Subcutaneous abdominal adipose tissue (tissue), 5 donors: ENCODE measurements at regions not wholly inside any gene's neighbourhood (a gene's known extent, or its start where the extent isn't known, plus 50 kb on each side); places are given as distances from the start of the nearest gene placed in this dataset.

Source experiments
- H3K27ac ChIP-seq: one replicate; pipeline ENCODE4 v1.7.0; 2013; ENCODE audit warnings: low read depth, mild to moderate bottlenecking, inconsistent platforms, low read length, moderate library complexity
- H3K27me3 ChIP-seq, 5 donors: one replicate each; pipeline ENCODE4 v1.7.0; 2013; ENCODE audit warnings: low read length in 5 of 5, inconsistent platforms in 1 of 5; ENCODE audit not compliant: control insufficient read depth in 5 of 5, insufficient read depth in 4 of 5
- H3K36me3 ChIP-seq, 5 donors: one replicate each; pipeline ENCODE4 v1.7.0; 2013; ENCODE audit warnings: low read length in 5 of 5; ENCODE audit not compliant: control insufficient read depth in 5 of 5, insufficient read depth in 5 of 5
- H3K4me1 ChIP-seq, 5 donors: one replicate each; pipeline ENCODE4 v1.7.0; 2013; ENCODE audit warnings: low read length in 5 of 5, mild to moderate bottlenecking in 3 of 5, moderate library complexity in 1 of 5; ENCODE audit not compliant: control insufficient read depth in 5 of 5, insufficient read depth in 5 of 5
- H3K4me3 ChIP-seq, 5 donors: one replicate each; pipeline ENCODE4 v1.7.0; 2013; ENCODE audit warnings: low read length in 5 of 5, low read depth in 1 of 5
- H3K9ac ChIP-seq, 5 donors: one replicate each; pipeline ENCODE4 v1.7.0; 2013; ENCODE audit warnings: low read length in 5 of 5, mild to moderate bottlenecking in 4 of 5, moderate library complexity in 3 of 5
- H3K9me3 ChIP-seq, 5 donors: one replicate each; pipeline ENCODE4 v1.7.0; 2013; ENCODE audit warnings: low read length in 5 of 5; ENCODE audit not compliant: control insufficient read depth in 5 of 5
- donor health status: healthy.
- donor health status: healthy.
- donor health status: healthy.
- donor health status: healthy.
- donor health status: healthy.

GRCh38 chr10:52469970-52470705 lies 156.1 kb downstream of the DKK1 start:
- H3K9me3 ChIP-seq = no peaks in the 10 kb centered on the region
- H3K4me3 ChIP-seq = no peak overlapping the region
- no peaks in the 10 kb centered on the region for H3K27me3 ChIP-seq
- no peak overlapping the region for H3K27ac ChIP-seq
- H3K36me3 ChIP-seq = no peaks in the 10 kb centered on the region
- H3K4me1 ChIP-seq = peaks cover 0 to 7% (median 7%) of the 10 kb centered on the region in 5 donors
- no peak overlapping the region for H3K9ac ChIP-seq

- H3K36me3 ChIP-seq = no peaks in the 10 kb centered on the region
- H3K4me3 ChIP-seq = no peak overlapping the region
- H3K4me1 ChIP-seq = no peaks in the 10 kb centered on the region
- no peak overlapping the region for H3K9ac ChIP-seq
- no peaks in the 10 kb centered on the region for H3K9me3 ChIP-seq
- H3K27ac ChIP-seq = no peak overlapping the region
- H3K27me3 ChIP-seq = no peaks in the 10 kb centered on the region
Observed at GRCh38 chr10:52472406-52473146, 158.5 kb downstream of the DKK1 start.

GRCh38 chr10:52474265-52474664 lies 160.2 kb downstream of the DKK1 start:
- no peak overlapping the region for H3K27ac ChIP-seq
- no peaks in the 10 kb centered on the region for H3K9me3 ChIP-seq
- no peak overlapping the region for H3K4me3 ChIP-seq
- no peaks in the 10 kb centered on the region for H3K27me3 ChIP-seq
- no peak overlapping the region for H3K9ac ChIP-seq
- H3K36me3 ChIP-seq = no peaks in the 10 kb centered on the region
- no peaks in the 10 kb centered on the region for H3K4me1 ChIP-seq

GRCh38 chr10:52477305-52477704 lies 163.2 kb downstream of the DKK1 start:
- H3K27ac ChIP-seq = no peak overlapping the region
- no peaks in the 10 kb centered on the region for H3K4me1 ChIP-seq
- H3K36me3 ChIP-seq = no peaks in the 10 kb centered on the region
- H3K4me3 ChIP-seq = no peak overlapping the region
- H3K9me3 ChIP-seq = no peaks in the 10 kb centered on the region
- no peaks in the 10 kb centered on the region for H3K27me3 ChIP-seq
- no peak overlapping the region for H3K9ac ChIP-seq

GRCh38 chr10:52479567-52479966 lies 165.5 kb downstream of the DKK1 start:
- H3K9ac ChIP-seq = no peak overlapping the region
- peaks cover 0 to 3% (median 0%) of the 10 kb centered on the region in 5 donors for H3K27me3 ChIP-seq
- no peaks in the 10 kb centered on the region for H3K36me3 ChIP-seq
- no peak overlapping the region for H3K27ac ChIP-seq
- no peak overlapping the region for H3K4me3 ChIP-seq
- no peaks in the 10 kb centered on the region for H3K4me1 ChIP-seq
- no peaks in the 10 kb centered on the region for H3K9me3 ChIP-seq

GRCh38 chr10:52481986-52482555 lies 168.0 kb downstream of the DKK1 start:
- peaks cover 0 to 5% (median 0%) of the 10 kb centered on the region in 5 donors for H3K4me1 ChIP-seq
- H3K9ac ChIP-seq = no peak overlapping the region
- H3K27ac ChIP-seq = no peak overlapping the region
- peaks cover 0 to 3% (median 0%) of the 10 kb centered on the region in 5 donors for H3K27me3 ChIP-seq
- no peaks in the 10 kb centered on the region for H3K9me3 ChIP-seq
- no peaks in the 10 kb centered on the region for H3K36me3 ChIP-seq
- H3K4me3 ChIP-seq = no peak overlapping the region

GRCh38 chr10:52483587-52483986 lies 169.5 kb downstream of the DKK1 start:
- Histone ChIP-seq H3K4me1 (peaks cover 0 to 5% (median 0%) of the 10 kb centered on the region in 5 donors), H3K36me3 (no peaks in the 10 kb centered on the region), H3K27me3 (peaks cover 0 to 3% (median 0%) of the 10 kb centered on the region in 5 donors), H3K4me3 (no peak overlapping the region), H3K27ac (no peak overlapping the region), H3K9ac (no peak overlapping the region), H3K9me3 (no peaks in the 10 kb centered on the region)

GRCh38 chr10:52484206-52485065 lies 170.4 kb downstream of the DKK1 start:
- Histone ChIP-seq H3K27me3 (peaks cover 0 to 3% (median 0%) of the 10 kb centered on the region in 5 donors), H3K4me3 (no peak overlapping the region), H3K27ac (no peak overlapping the region), H3K9me3 (no peaks in the 10 kb centered on the region), H3K9ac (no peak overlapping the region), H3K4me1 (peaks cover 0 to 5% (median 0%) of the 10 kb centered on the region in 5 donors), H3K36me3 (no peaks in the 10 kb centered on the region)

GRCh38 chr10:52485462-52485861 lies 171.4 kb downstream of the DKK1 start:
- peak overlapping the region; percentile 9 for H3K27ac ChIP-seq
- no peaks in the 10 kb centered on the region for H3K9me3 ChIP-seq
- no peaks in the 10 kb centered on the region for H3K36me3 ChIP-seq
- no peak overlapping the region for H3K4me3 ChIP-seq
- no peak overlapping the region for H3K9ac ChIP-seq
- peaks cover 0 to 3% (median 0%) of the 10 kb centered on the region in 5 donors for H3K27me3 ChIP-seq
- H3K4me1 ChIP-seq = peaks cover 0 to 5% (median 0%) of the 10 kb centered on the region in 5 donors
